GM19438 (cell line): ENCODE measurements at regions not wholly inside any gene's neighbourhood (a gene's known extent, or its start where the extent isn't known, plus 50 kb on each side); places are given as distances from the start of the nearest gene placed in this dataset.
"Not testable (repeated sequence)": the region's sequence is repeated elsewhere in the genome, so short reads cannot be mapped to it uniquely, and the experiment has no call there.

Experiments
- ATAC-seq: cut with Tn5 transposase; IDR thresholded peaks from one replicate; pipeline ENCODE4 v1.9.1; 2021; ENCODE audit warnings: low read depth; ENCODE audit not compliant: unreplicated experiment

GRCh38 chr1:213621077-213621476, 366.7 kb upstream of the PROX1 start:
- no peak for ATAC-seq

GRCh38 chr1:213622365-213623063, 365.3 kb upstream of the PROX1 start:
- ATAC-seq = peak; percentile 83

GRCh38 chr1:213623064-213623581, 364.6 kb upstream of the PROX1 start:
- peak; percentile 28 for ATAC-seq

- ATAC-seq = no peak
These were observed 363.9 kb upstream of the PROX1 start for GRCh38 chr1:213623862-213624261.

- ATAC-seq = not testable (repeated sequence)
These were observed 351.0 kb upstream of the PROX1 start for GRCh38 chr1:213636778-213637177.

- ATAC-seq = no peak
These were observed 346.5 kb upstream of the PROX1 start for GRCh38 chr1:213641312-213641711.

- ATAC-seq = no peak
These were observed 344.4 kb upstream of the PROX1 start for GRCh38 chr1:213643360-213643759.

- ATAC-seq = no peak
These were observed 339.7 kb upstream of the PROX1 start for GRCh38 chr1:213647864-213648650.

GRCh38 chr1:213649373-213649772, 338.4 kb upstream of the PROX1 start:
- ATAC-seq = no peak

- no peak for ATAC-seq
These were observed 337.2 kb upstream of the PROX1 start for GRCh38 chr1:213650603-213651002.

- no peak for ATAC-seq
These were observed 336.7 kb upstream of the PROX1 start for GRCh38 chr1:213651077-213651476.

- ATAC-seq = no peak
These were observed 335.7 kb upstream of the PROX1 start for GRCh38 chr1:213652109-213652508.

- ATAC-seq = no peak
These were observed 331.7 kb upstream of the PROX1 start for GRCh38 chr1:213656039-213656438.

GRCh38 chr1:213656503-213656902, 331.3 kb upstream of the PROX1 start:
- no peak for ATAC-seq

- no peak for ATAC-seq
These were observed 330.8 kb upstream of the PROX1 start for GRCh38 chr1:213657013-213657412.

GRCh38 chr1:213657879-213658278, 329.9 kb upstream of the PROX1 start:
- ATAC-seq = no peak

- no peak for ATAC-seq
These were observed 329.3 kb upstream of the PROX1 start for GRCh38 chr1:213658457-213658856.

GRCh38 chr1:213659580-213660547, 327.9 kb upstream of the PROX1 start:
- no peak for ATAC-seq

GRCh38 chr1:213661302-213661701, 326.5 kb upstream of the PROX1 start:
- ATAC-seq = no peak

- no peak for ATAC-seq
These were observed 321.7 kb upstream of the PROX1 start for GRCh38 chr1:213666113-213666512.

GRCh38 chr1:213666922-213667321, 320.9 kb upstream of the PROX1 start:
- ATAC-seq = no peak
